Gastroesophageal sphincter (tissue), 4 donors: ENCODE measurements at regions not wholly inside any gene's neighbourhood (a gene's known extent, or its start where the extent isn't known, plus 50 kb on each side); places are given as distances from the start of the nearest gene placed in this dataset.

Experiments
- ATAC-seq: fragments of 150-250 bp; one replicate; pipeline ENCODE4 v1.9.1; 2016; ENCODE audit warnings: mild to moderate bottlenecking, moderate library complexity
- H3K27ac ChIP-seq, 4 donors: fragments of 200-600 bp; sonication (generic) in 3 of 4; 1 replicate in 3 of 4; 2 replicates in 1 of 4; pipeline ENCODE4 v1.5.1; 2016 to 2019
- H3K27me3 ChIP-seq: fragments of 200-600 bp; sonication (generic); one replicate; pipeline ENCODE4 v1.5.1; 2019
- H3K36me3 ChIP-seq, 2 donors: fragments of 200-600 bp; sonication (generic); one replicate each; pipeline ENCODE4 v1.5.1; 2019; ENCODE audit warnings: control low read depth in 1 of 2
- H3K4me1 ChIP-seq, 3 donors: fragments of 200-600 bp; sonication (generic); 1 replicate in 2 of 3; 2 replicates in 1 of 3; pipeline ENCODE4 v1.5.1; 2016 to 2019; ENCODE audit warnings: control low read depth in 2 of 3
- H3K4me3 ChIP-seq, 2 donors: fragments of 200-600 bp; sonication (generic); one replicate each; pipeline ENCODE4 v1.5.1; 2019; ENCODE audit warnings: mild to moderate bottlenecking in 1 of 2, moderate library complexity in 1 of 2
- H3K9me3 ChIP-seq, 3 donors: fragments of 200-600 bp; sonication (generic); one replicate each; pipeline ENCODE4 v1.5.1; 2017 to 2019; ENCODE audit warnings: control low read depth in 2 of 3
- CTCF ChIP-seq, 4 experiments: fragments of 200-600 bp in 2 of 4; fragments of 450-650 bp in 2 of 4; sonication (generic) in 1 of 4; IDR thresholded peaks; one replicate each; pipeline ENCODE4 v1.5.1; 2017 to 2019; ENCODE audit warnings: antibody characterized with exemption in 4 of 4, mild to moderate bottlenecking in 2 of 4, moderate library complexity in 2 of 4
- EP300 ChIP-seq: sonication (generic); formaldehyde crosslinking; IDR thresholded peaks from one replicate; pipeline ENCODE4 v1.6.1; 2017; ENCODE audit warnings: antibody characterized with exemption, mild to moderate bottlenecking
- POLR2A ChIP-seq, 2 donors: fragments of 450-650 bp; IDR thresholded peaks; one replicate each; pipeline ENCODE4 v1.6.1; 2017; ENCODE audit warnings: antibody characterized with exemption in 2 of 2, mild to moderate bottlenecking in 2 of 2, moderate library complexity in 1 of 2
- POLR2AphosphoS5 ChIP-seq: sonication (generic); formaldehyde crosslinking; IDR thresholded peaks from one replicate; pipeline ENCODE4 v1.6.1; 2017; ENCODE audit warnings: antibody characterized with exemption
- WGBS, 2 donors: methylation state at CpG; one replicate each; pipeline ENCODE4 v1.1.5; 2018; ENCODE audit warnings: low coverage in 1 of 2; 5-methylcytosine and 5-hydroxymethylcytosine counted together

- no peak overlapping the region for H3K4me3 ChIP-seq
- peaks cover under 1% of the 10 kb centered on the region for H3K27me3 ChIP-seq
- no peak for TF ChIP-seq POLR2A (IDR thresholded peaks at IDR 0.05)
- TF ChIP-seq POLR2AphosphoS5, result no peak
- TF ChIP-seq EP300, result no peak
- no peak for TF ChIP-seq CTCF (IDR thresholded peaks at IDR 0.05)
- H3K27ac ChIP-seq, result no peak overlapping the region
- 85% methylated on average over 6 of the region's 6 CpGs; no CpG with 5 or more reads in 1 of the 2 donors for whole genome bisulfite sequencing, 2 donors
- no peaks in the 10 kb centered on the region for H3K9me3 ChIP-seq
- no peak for ATAC-seq
- peaks cover 0 to 6% (median 0%) of the 10 kb centered on the region in 3 donors for H3K4me1 ChIP-seq
- no peaks in the 10 kb centered on the region for H3K36me3 ChIP-seq
Measured at GRCh38 chr20:57829336-57829735, 119.5 kb upstream of the PMEPA1 start.

- TF ChIP-seq EP300, result no peak
- no peak for TF ChIP-seq POLR2A (IDR thresholded peaks at IDR 0.05)
- TF ChIP-seq POLR2AphosphoS5, result no peak
- TF ChIP-seq CTCF (IDR thresholded peaks at IDR 0.05), result no peak
- ATAC-seq, result no peak
- 85% methylated on average over 4 of the region's 10 CpGs; no CpG with 5 or more reads in 1 of the 2 donors for WGBS, 2 donors
- H3K4me1 ChIP-seq, result peaks cover 0 to 6% (median 0%) of the 10 kb centered on the region in 3 donors
- H3K4me3 ChIP-seq, result no peak overlapping the region
- H3K9me3 ChIP-seq, result no peaks in the 10 kb centered on the region
- no peak overlapping the region for H3K27ac ChIP-seq
- H3K36me3 ChIP-seq, result no peaks in the 10 kb centered on the region
- H3K27me3 ChIP-seq, result no peaks in the 10 kb centered on the region
Measured at GRCh38 chr20:57828696-57829095, 118.9 kb upstream of the PMEPA1 start.

- 64 to 92% methylated on average over 5 to 6 of the region's 12 CpGs for WGBS, 2 donors
- no peak for TF ChIP-seq EP300
- no peak for TF ChIP-seq POLR2A (IDR thresholded peaks at IDR 0.05)
- TF ChIP-seq CTCF (IDR thresholded peaks at IDR 0.05), result no peak
- TF ChIP-seq POLR2AphosphoS5, result no peak
- no peak overlapping the region for H3K4me3 ChIP-seq
- no peak overlapping the region for H3K27ac ChIP-seq
- no peaks in the 10 kb centered on the region for H3K27me3 ChIP-seq
- ATAC-seq, result no peak
- no peaks in the 10 kb centered on the region for H3K36me3 ChIP-seq
- no peaks in the 10 kb centered on the region for H3K9me3 ChIP-seq
- H3K4me1 ChIP-seq, result peaks cover 0 to 6% (median 0%) of the 10 kb centered on the region in 3 donors
Measured at GRCh38 chr20:57826666-57827287, 117.0 kb upstream of the PMEPA1 start.

GRCh38 chr20:57824909-57825308 is 115.1 kb upstream of the PMEPA1 start:
- no peak overlapping the region for H3K4me3 ChIP-seq
- WGBS, 2 donors, result 88 to 94% methylated on average over 6 of the region's 6 CpGs
- peaks cover 13% of the 10 kb centered on the region for H3K27me3 ChIP-seq
- H3K9me3 ChIP-seq, result no peaks in the 10 kb centered on the region
- ATAC-seq, result no peak
- peaks cover 0 to 6% (median 0%) of the 10 kb centered on the region in 3 donors for H3K4me1 ChIP-seq
- no peaks in the 10 kb centered on the region for H3K36me3 ChIP-seq
- H3K27ac ChIP-seq, result no peak overlapping the region
- TF ChIP-seq POLR2A (IDR thresholded peaks at IDR 0.05), result no peak
- no peak for TF ChIP-seq CTCF (IDR thresholded peaks at IDR 0.05)
- TF ChIP-seq POLR2AphosphoS5, result no peak
- no peak for TF ChIP-seq EP300

GRCh38 chr20:57821935-57822334 is 112.1 kb upstream of the PMEPA1 start:
- TF ChIP-seq POLR2AphosphoS5, result no peak
- 82% methylated on average over 4 of the region's 4 CpGs; no CpG with 5 or more reads in 1 of the 2 donors for WGBS, 2 donors
- Histone ChIP-seq H3K4me3 (no peak overlapping the region), H3K9me3 (no peaks in the 10 kb centered on the region), H3K4me1 (peaks cover 0 to 6% (median 0%) of the 10 kb centered on the region in 3 donors), H3K27ac (no peak overlapping the region), H3K27me3 (peaks cover 25% of the 10 kb centered on the region), H3K36me3 (no peaks in the 10 kb centered on the region)
- ATAC-seq, result no peak
